Right lobe of liver (tissue), 6 donors: ENCODE measurements at regions not wholly inside any gene's neighbourhood (a gene's known extent, or its start where the extent isn't known, plus 50 kb on each side); places are given as distances from the start of the nearest gene placed in this dataset.

Experiments used
- ATAC-seq, 4 donors: fragments of 200-7000 bp; cut with Tn5 transposase; one replicate each; pipeline ENCODE4 v1.9.1; 2020; ENCODE audit warnings: mild to moderate bottlenecking in 4 of 4, moderate library complexity in 4 of 4
- DNase-seq, 3 donors: peaks; one replicate each; pipeline ENCODE4 v3.0.0-alpha.2; 2020
- H3K27ac ChIP-seq, 3 donors: fragments of 200-600 bp; one replicate each; pipeline ENCODE4 v1.8.0; 2022
- H3K27me3 ChIP-seq, 2 donors: fragments of 200-600 bp; one replicate each; pipeline ENCODE4 v1.8.0; 2022
- H3K36me3 ChIP-seq, 4 donors: fragments of 200-600 bp; sonication (generic) in 1 of 4; one replicate each; pipeline versions ENCODE4 v1.5.1 to v1.8.0; 2017 to 2022; ENCODE audit warnings: control low read depth in 1 of 4
- H3K4me1 ChIP-seq, 4 donors: fragments of 200-600 bp; sonication (generic) in 1 of 4; one replicate each; pipeline versions ENCODE4 v1.5.1 to v1.8.0; 2017 to 2022; ENCODE audit warnings: control low read depth in 1 of 4
- H3K4me3 ChIP-seq, 3 donors: fragments of 200-600 bp; one replicate each; pipeline ENCODE4 v1.8.0; 2022
- H3K9me3 ChIP-seq, 4 donors: fragments of 200-600 bp; sonication (generic) in 1 of 4; one replicate each; pipeline versions ENCODE4 v1.5.1 to v1.8.0; 2017 to 2022; ENCODE audit warnings: control low read depth in 1 of 4
- CTCF ChIP-seq, 4 donors: fragments of 200-600 bp in 3 of 4; fragments of 450-650 bp in 1 of 4; IDR thresholded peaks; one replicate each; pipeline versions ENCODE4 v1.5.1 to v1.8.0; 2016 to 2022; ENCODE audit warnings: antibody characterized with exemption in 4 of 4, mild to moderate bottlenecking in 2 of 4
- POLR2A ChIP-seq: fragments of 450-650 bp; IDR thresholded peaks from one replicate; pipeline ENCODE4 v1.6.1; 2017; ENCODE audit warnings: antibody characterized with exemption, mild to moderate bottlenecking
- WGBS: methylation state at CpG from one replicate; pipeline ENCODE4 v1.1.6; 2018; ENCODE audit warnings: low coverage, low lambda C conversion rate; ENCODE audit not compliant: insufficient coverage; ENCODE audit errors: missing lambda C conversion rate; 5-methylcytosine and 5-hydroxymethylcytosine counted together
- intact Hi-C, 2 donors: fragments of 100-400 bp; cut with DNase I; formaldehyde crosslinking; loops; one replicate each; pipeline versions ENCODE4 v1.11.2 to v1.14.1; 2022
- donor health status: DM: no; HTN: yes; CAD: no.
- donor health status: DM: no; HTN: no; CAD: no.
- donor health status: DM: no; HTN: no; CAD: no.
- donor health status: DM: no; HTN: yes; CAD: no.
- donor health status: DM: no; HTN: yes; CAD: no.

- no peak overlapping the region for H3K27ac ChIP-seq
- H3K27me3 ChIP-seq = no peaks in the 10 kb centered on the region
- TF ChIP-seq CTCF (IDR thresholded peaks at IDR 0.05) (no peak), POLR2A (no peak)
- no peak for ATAC-seq
- intact Hi-C loops = no loop called here
- no peaks in the 10 kb centered on the region for H3K36me3 ChIP-seq
- H3K4me3 ChIP-seq = no peak overlapping the region
- no peaks in the 10 kb centered on the region for H3K4me1 ChIP-seq
- DNase-seq = no peak
- WGBS = no CpG with 5 or more reads among the region's 2 CpGs
- no peaks in the 10 kb centered on the region for H3K9me3 ChIP-seq
Observed at GRCh38 chr7:16210171-16210570, 211.2 kb downstream of the CRPPA start.

GRCh38 chr7:16207321-16207720 lies 214.0 kb downstream of the CRPPA start:
- Histone ChIP-seq H3K9me3 (no peaks in the 10 kb centered on the region), H3K27ac (no peak overlapping the region), H3K36me3 (no peaks in the 10 kb centered on the region), H3K4me1 (no peaks in the 10 kb centered on the region), H3K4me3 (no peak overlapping the region), H3K27me3 (no peaks in the 10 kb centered on the region)
- intact Hi-C loops = no loop called here
- ATAC-seq (no peak), DNase-seq (no peak)
- TF ChIP-seq CTCF (IDR thresholded peaks at IDR 0.05) (no peak), POLR2A (no peak)
- 85% methylated on average over 2 of the region's 2 CpGs for WGBS

GRCh38 chr7:16205466-16205865 lies 215.9 kb downstream of the CRPPA start:
- no peak for DNase-seq
- Histone ChIP-seq H3K36me3 (no peaks in the 10 kb centered on the region), H3K9me3 (no peaks in the 10 kb centered on the region), H3K27me3 (no peaks in the 10 kb centered on the region), H3K4me3 (no peak overlapping the region), H3K4me1 (no peaks in the 10 kb centered on the region), H3K27ac (no peak overlapping the region)
- TF ChIP-seq POLR2A = no peak
- TF ChIP-seq CTCF (IDR thresholded peaks at IDR 0.05) = no peak
- intact Hi-C loops = no loop called here
- ATAC-seq = no peak
- WGBS = 72% methylated on average over 2 of the region's 2 CpGs

- DNase-seq (no peak), ATAC-seq (no peak)
- Histone ChIP-seq H3K4me3 (no peak overlapping the region), H3K36me3 (no peaks in the 10 kb centered on the region), H3K27ac (no peak overlapping the region), H3K27me3 (no peaks in the 10 kb centered on the region), H3K9me3 (no peaks in the 10 kb centered on the region), H3K4me1 (no peaks in the 10 kb centered on the region)
- TF ChIP-seq CTCF (IDR thresholded peaks at IDR 0.05) (no peak), POLR2A (no peak)
- WGBS = 53% methylated on average over 2 of the region's 2 CpGs
- intact Hi-C loops = no loop called here
Observed at GRCh38 chr7:16204953-16205352, 216.4 kb downstream of the CRPPA start.

GRCh38 chr7:16203065-16203464 lies 218.3 kb downstream of the CRPPA start:
- Histone ChIP-seq H3K4me1 (no peaks in the 10 kb centered on the region), H3K27me3 (no peaks in the 10 kb centered on the region), H3K36me3 (no peaks in the 10 kb centered on the region), H3K4me3 (no peak overlapping the region), H3K27ac (no peak overlapping the region), H3K9me3 (no peaks in the 10 kb centered on the region)
- WGBS = 71% methylated on average over 3 of the region's 3 CpGs
- ATAC-seq (no peak), DNase-seq (no peak)
- no peak for TF ChIP-seq CTCF (IDR thresholded peaks at IDR 0.05)
- no peak for TF ChIP-seq POLR2A
- intact Hi-C loops = no loop called here
